GM23338 (cell line): ENCODE measurements at regions not wholly inside any gene's neighbourhood (a gene's known extent, or its start where the extent isn't known, plus 50 kb on each side); places are given as distances from the start of the nearest gene placed in this dataset.

Experiments used
- CREB1 ChIP-seq: fragments of 250-450 bp; sonication (Bioruptor Pico); IDR thresholded peaks from 2 replicates; pipeline ENCODE4 v1.5.0; 2020; ENCODE audit warnings: low read depth, mild to moderate bottlenecking, moderate library complexity
- ETS1 ChIP-seq: IDR thresholded peaks from 2 replicates; pipeline ENCODE4 v1.6.1; 2016; ENCODE audit warnings: antibody characterized with exemption
- EZH2 ChIP-seq: fragments of 200-600 bp; sonication (generic); IDR thresholded peaks from one replicate; pipeline ENCODE4 v1.8.0; 2017; ENCODE audit warnings: antibody characterized with exemption, mild to moderate bottlenecking, low read depth; ENCODE audit not compliant: unreplicated experiment
- EZH2phosphoT487 ChIP-seq: fragments of 200-600 bp; sonication (generic); IDR thresholded peaks from one replicate; pipeline ENCODE4 v1.8.1; 2018; ENCODE audit warnings: antibody characterized with exemption; ENCODE audit not compliant: unreplicated experiment
- JUNB ChIP-seq: IDR thresholded peaks from one replicate; pipeline ENCODE4 v1.6.1; 2016; ENCODE audit warnings: antibody characterized with exemption; ENCODE audit not compliant: unreplicated experiment
- POLR2AphosphoS5 ChIP-seq: IDR thresholded peaks from 2 replicates; pipeline ENCODE4 v1.6.1; 2016; ENCODE audit warnings: antibody characterized with exemption, low read depth
- REST ChIP-seq: IDR thresholded peaks from one replicate; pipeline ENCODE4 v1.6.1; 2018; ENCODE audit warnings: antibody characterized with exemption; ENCODE audit not compliant: unreplicated experiment
- ZNF114 ChIP-seq: fragments of 250-450 bp; sonication (Bioruptor Pico); IDR thresholded peaks from 2 replicates; pipeline ENCODE4 v1.5.0; 2020; ENCODE audit warnings: mild to moderate bottlenecking, moderate library complexity
- ZNF331 ChIP-seq: fragments of 250-450 bp; sonication (Bioruptor Pico); IDR thresholded peaks from 2 replicates; pipeline ENCODE4 v1.5.0; 2020; ENCODE audit warnings: low read depth, mild to moderate bottlenecking, moderate library complexity
- TF ChIP-seq, protein P1 (sequence below), 2 experiments: fragments of 200-600 bp in 1 of 2; sonication (generic) in 1 of 2; conservative IDR thresholded peaks; 2 replicates each; pipeline versions ENCODE4 v1.5.1 to v1.6.1; 2016 to 2017; ENCODE audit warnings: antibody characterized with exemption in 2 of 2, low read depth in 2 of 2, mild to moderate bottlenecking in 2 of 2, moderate library complexity in 1 of 2

- TF ChIP-seq, protein P1, sequence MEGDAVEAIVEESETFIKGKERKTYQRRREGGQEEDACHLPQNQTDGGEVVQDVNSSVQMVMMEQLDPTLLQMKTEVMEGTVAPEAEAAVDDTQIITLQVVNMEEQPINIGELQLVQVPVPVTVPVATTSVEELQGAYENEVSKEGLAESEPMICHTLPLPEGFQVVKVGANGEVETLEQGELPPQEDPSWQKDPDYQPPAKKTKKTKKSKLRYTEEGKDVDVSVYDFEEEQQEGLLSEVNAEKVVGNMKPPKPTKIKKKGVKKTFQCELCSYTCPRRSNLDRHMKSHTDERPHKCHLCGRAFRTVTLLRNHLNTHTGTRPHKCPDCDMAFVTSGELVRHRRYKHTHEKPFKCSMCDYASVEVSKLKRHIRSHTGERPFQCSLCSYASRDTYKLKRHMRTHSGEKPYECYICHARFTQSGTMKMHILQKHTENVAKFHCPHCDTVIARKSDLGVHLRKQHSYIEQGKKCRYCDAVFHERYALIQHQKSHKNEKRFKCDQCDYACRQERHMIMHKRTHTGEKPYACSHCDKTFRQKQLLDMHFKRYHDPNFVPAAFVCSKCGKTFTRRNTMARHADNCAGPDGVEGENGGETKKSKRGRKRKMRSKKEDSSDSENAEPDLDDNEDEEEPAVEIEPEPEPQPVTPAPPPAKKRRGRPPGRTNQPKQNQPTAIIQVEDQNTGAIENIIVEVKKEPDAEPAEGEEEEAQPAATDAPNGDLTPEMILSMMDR (conservative IDR thresholded peaks at IDR 0.05; ENCODE audit: low read depth in 2 of 2), result no peak
- no peak for TF ChIP-seq POLR2AphosphoS5
- TF ChIP-seq EZH2, result no peak
- TF ChIP-seq REST, result no peak
- no peak for TF ChIP-seq CREB1 (CRISPR knock-in tag)
- no peak for TF ChIP-seq EZH2phosphoT487
- TF ChIP-seq ETS1, result no peak
- TF ChIP-seq JUNB, result no peak
- TF ChIP-seq ZNF331 (CRISPR knock-in tag), result no peak
- TF ChIP-seq ZNF114 (CRISPR knock-in tag), result peak; percentile 72; the same call in 1 of the 2 replicates
Observed at GRCh38 chr9:23907343-23907742, 81.3 kb upstream of the ELAVL2 start.
